ENCODE measurements at regions not wholly inside any gene's neighbourhood (a gene's known extent, or its start where the extent isn't known, plus 50 kb on each side); places are given as distances from the start of the nearest gene placed in this dataset.

- Histone ChIP-seq H4K20me1 (ENCODE audit: insufficient read depth, low read length) (no peaks in the 10 kb centered on the region), H3K9me2 (ENCODE audit: low read depth, low read length) (no peaks in the 10 kb centered on the region), H3K27me3 (ENCODE audit: insufficient read depth, low read length) (no peaks in the 10 kb centered on the region), H2AFZ (ENCODE audit: low read length) (no peak overlapping the region), H3K79me2 (ENCODE audit: insufficient read depth, low read length) (no peaks in the 10 kb centered on the region), H3K4me3 (ENCODE audit: low read depth, low read length, poor library complexity, severe bottlenecking) (no peak overlapping the region), H3K27ac (ENCODE audit: low read depth, low read length, poor library complexity, severe bottlenecking) (no peak overlapping the region), H3K4me1 (ENCODE audit: insufficient read depth, low read length, severe bottlenecking) (no peaks in the 10 kb centered on the region), H3F3A (ENCODE audit: insufficient read depth, low read length) (no peaks in the 10 kb centered on the region), H3K9me3 (ENCODE audit: low read length) (no peaks in the 10 kb centered on the region), H3K4me2 (ENCODE audit: low read length) (no peak overlapping the region), H3K9ac (ENCODE audit: low read length) (no peak overlapping the region), H3K36me3 (ENCODE audit: insufficient read depth, low read length) (no peaks in the 10 kb centered on the region)
- TF ChIP-seq EZH2 (IDR thresholded peaks at IDR 0.05; ENCODE audit: borderline replicate concordance, low read length): no peak
- TF ChIP-seq, protein P1, sequence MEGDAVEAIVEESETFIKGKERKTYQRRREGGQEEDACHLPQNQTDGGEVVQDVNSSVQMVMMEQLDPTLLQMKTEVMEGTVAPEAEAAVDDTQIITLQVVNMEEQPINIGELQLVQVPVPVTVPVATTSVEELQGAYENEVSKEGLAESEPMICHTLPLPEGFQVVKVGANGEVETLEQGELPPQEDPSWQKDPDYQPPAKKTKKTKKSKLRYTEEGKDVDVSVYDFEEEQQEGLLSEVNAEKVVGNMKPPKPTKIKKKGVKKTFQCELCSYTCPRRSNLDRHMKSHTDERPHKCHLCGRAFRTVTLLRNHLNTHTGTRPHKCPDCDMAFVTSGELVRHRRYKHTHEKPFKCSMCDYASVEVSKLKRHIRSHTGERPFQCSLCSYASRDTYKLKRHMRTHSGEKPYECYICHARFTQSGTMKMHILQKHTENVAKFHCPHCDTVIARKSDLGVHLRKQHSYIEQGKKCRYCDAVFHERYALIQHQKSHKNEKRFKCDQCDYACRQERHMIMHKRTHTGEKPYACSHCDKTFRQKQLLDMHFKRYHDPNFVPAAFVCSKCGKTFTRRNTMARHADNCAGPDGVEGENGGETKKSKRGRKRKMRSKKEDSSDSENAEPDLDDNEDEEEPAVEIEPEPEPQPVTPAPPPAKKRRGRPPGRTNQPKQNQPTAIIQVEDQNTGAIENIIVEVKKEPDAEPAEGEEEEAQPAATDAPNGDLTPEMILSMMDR (IDR thresholded peaks at IDR 0.05; ENCODE audit: low read length): no peak
Observed at GRCh38 chr5:92565673-92566072, 1015.3 kb downstream of the NR2F1-AS1 start.

GRCh38 chr5:92562065-92562464, 1019.0 kb downstream of the NR2F1-AS1 start:
- TF ChIP-seq EZH2 (IDR thresholded peaks at IDR 0.05; ENCODE audit: borderline replicate concordance, low read length): no peak
- TF ChIP-seq, protein P1 (IDR thresholded peaks at IDR 0.05; ENCODE audit: low read length): no peak
- no peaks in the 10 kb centered on the region for H3K9me2 ChIP-seq (ENCODE audit: low read depth, low read length)
- H3K27me3 ChIP-seq (ENCODE audit: insufficient read depth, low read length): no peaks in the 10 kb centered on the region
- H2AFZ ChIP-seq (ENCODE audit: low read length): no peak overlapping the region
- no peaks in the 10 kb centered on the region for H3K79me2 ChIP-seq (ENCODE audit: insufficient read depth, low read length)
- H3K36me3 ChIP-seq (ENCODE audit: insufficient read depth, low read length): no peaks in the 10 kb centered on the region
- H3K9me3 ChIP-seq (ENCODE audit: low read length): no peaks in the 10 kb centered on the region
- H3K27ac ChIP-seq (ENCODE audit: low read depth, low read length, poor library complexity, severe bottlenecking): no peak overlapping the region
- no peak overlapping the region for H3K9ac ChIP-seq (ENCODE audit: low read length)
- H3K4me1 ChIP-seq (ENCODE audit: insufficient read depth, low read length, severe bottlenecking): no peaks in the 10 kb centered on the region
- H4K20me1 ChIP-seq (ENCODE audit: insufficient read depth, low read length): no peaks in the 10 kb centered on the region
- no peaks in the 10 kb centered on the region for H3F3A ChIP-seq (ENCODE audit: insufficient read depth, low read length)
- no peak overlapping the region for H3K4me2 ChIP-seq (ENCODE audit: low read length)
- no peak overlapping the region for H3K4me3 ChIP-seq (ENCODE audit: low read depth, low read length, poor library complexity, severe bottlenecking)

DNA sequence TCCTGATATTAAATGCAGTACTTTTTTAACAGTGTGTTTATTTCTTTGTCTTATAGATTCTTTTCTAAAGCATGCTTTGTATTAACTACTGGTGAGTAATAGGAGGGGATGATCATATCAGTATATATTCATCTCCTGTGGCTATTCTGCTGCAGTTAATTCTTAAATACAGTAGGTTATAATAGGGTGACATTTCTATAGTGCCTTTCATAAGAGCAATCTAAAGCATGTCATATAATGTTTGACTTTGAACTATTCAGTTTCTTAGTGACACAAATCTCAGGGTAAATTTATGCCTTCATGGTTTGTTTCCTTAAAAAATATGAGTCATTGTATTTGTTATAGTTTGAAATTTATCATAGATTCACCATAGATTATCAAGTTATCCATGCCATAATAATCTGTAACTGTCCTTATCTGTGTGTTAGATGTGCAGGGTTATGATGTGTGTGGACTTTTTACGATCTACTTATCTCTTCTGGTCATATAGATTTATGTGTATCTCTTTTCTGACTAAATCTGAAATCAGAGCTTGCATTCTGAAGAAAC, 1019.5 kb downstream of the NR2F1-AS1 start:
- no peak overlapping the region for H2AFZ ChIP-seq (ENCODE audit: low read length)
- no peaks in the 10 kb centered on the region for H4K20me1 ChIP-seq (ENCODE audit: insufficient read depth, low read length)
- H3K9me2 ChIP-seq (ENCODE audit: low read depth, low read length): no peaks in the 10 kb centered on the region
- no peaks in the 10 kb centered on the region for H3F3A ChIP-seq (ENCODE audit: insufficient read depth, low read length)
- H3K36me3 ChIP-seq (ENCODE audit: insufficient read depth, low read length): no peaks in the 10 kb centered on the region
- H3K4me2 ChIP-seq (ENCODE audit: low read length): no peak overlapping the region
- no peaks in the 10 kb centered on the region for H3K4me1 ChIP-seq (ENCODE audit: insufficient read depth, low read length, severe bottlenecking)
- no peak overlapping the region for H3K27ac ChIP-seq (ENCODE audit: low read depth, low read length, poor library complexity, severe bottlenecking)
- TF ChIP-seq, protein P1 (IDR thresholded peaks at IDR 0.05; ENCODE audit: low read length): no peak
- TF ChIP-seq EZH2 (IDR thresholded peaks at IDR 0.05; ENCODE audit: borderline replicate concordance, low read length): no peak
- H3K79me2 ChIP-seq (ENCODE audit: insufficient read depth, low read length): no peaks in the 10 kb centered on the region
- no peaks in the 10 kb centered on the region for H3K9me3 ChIP-seq (ENCODE audit: low read length)
- no peaks in the 10 kb centered on the region for H3K27me3 ChIP-seq (ENCODE audit: insufficient read depth, low read length)
- H3K4me3 ChIP-seq (ENCODE audit: low read depth, low read length, poor library complexity, severe bottlenecking): no peak overlapping the region
- no peak overlapping the region for H3K9ac ChIP-seq (ENCODE audit: low read length)

Measured in OCI-LY1 (cell line).